HG03139 (cell line): ENCODE measurements at regions not wholly inside any gene's neighbourhood (a gene's known extent, or its start where the extent isn't known, plus 50 kb on each side); places are given as distances from the start of the nearest gene placed in this dataset.
"Not testable (repeated sequence)": the region's sequence is repeated elsewhere in the genome, so short reads cannot be mapped to it uniquely, and the experiment has no call there.

Source experiments
- ATAC-seq: cut with Tn5 transposase; IDR thresholded peaks from one replicate; pipeline ENCODE4 v1.9.1; 2021; ENCODE audit not compliant: unreplicated experiment

DNA sequence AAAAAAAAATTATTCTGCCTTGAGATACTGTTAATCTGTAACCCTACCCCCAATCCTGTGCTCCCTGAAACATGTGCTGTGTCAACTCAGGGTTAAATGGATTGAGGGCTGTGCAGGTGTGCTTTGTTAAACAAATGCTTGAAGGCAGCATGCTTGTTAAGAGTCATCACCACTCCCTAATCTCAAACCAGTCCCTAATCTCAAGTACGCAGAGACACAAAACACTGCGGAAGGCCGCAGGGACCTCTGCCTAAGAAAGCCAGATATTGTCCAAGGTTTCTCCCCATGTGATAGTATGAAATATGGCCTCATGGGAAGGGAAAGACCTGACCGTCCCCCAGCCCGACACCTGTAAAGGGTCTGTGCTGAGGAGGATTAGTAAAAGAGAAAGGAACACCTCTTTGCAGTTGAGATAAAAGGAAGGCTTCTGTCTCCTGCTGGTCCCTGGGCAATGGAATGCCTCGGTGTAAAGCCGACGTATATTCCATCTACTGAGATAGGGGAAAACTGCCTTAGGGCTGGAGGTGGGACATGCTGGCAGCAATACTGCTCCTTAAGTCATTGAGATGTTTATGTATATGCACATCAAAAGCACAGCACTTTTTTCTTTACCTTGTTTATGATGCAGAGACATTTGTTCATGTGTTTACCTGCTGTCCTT is 402.6 kb downstream of the TBC1D32 start:
- ATAC-seq, result not testable (repeated sequence)

GRCh38 chr6:120930500-120930899 is 403.8 kb downstream of the TBC1D32 start:
- not testable (repeated sequence) for ATAC-seq

GRCh38 chr6:120924214-120924613 is 410.1 kb downstream of the TBC1D32 start:
- ATAC-seq, result no peak

GRCh38 chr6:120918137-120918536 is 416.1 kb downstream of the TBC1D32 start:
- no peak for ATAC-seq

DNA sequence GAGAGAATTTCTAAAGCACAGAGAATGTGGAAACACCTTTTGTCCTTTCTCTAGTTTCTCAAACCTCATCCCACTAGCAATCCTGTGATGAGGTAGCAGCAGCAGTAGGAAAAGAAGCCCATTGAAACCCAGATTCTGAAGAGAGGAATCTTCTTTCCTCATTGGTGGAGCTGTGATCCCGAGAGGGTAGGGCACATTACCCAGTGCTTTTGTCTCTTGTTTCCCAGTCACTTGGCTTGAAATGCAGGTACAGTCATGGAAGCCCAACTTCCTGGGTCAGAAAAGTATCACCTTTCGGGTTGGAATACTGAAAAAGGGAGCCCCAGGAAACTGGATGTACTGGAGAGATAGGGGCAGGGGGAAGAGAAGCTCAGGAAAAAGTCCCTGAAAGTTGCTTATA is 417.4 kb downstream of the TBC1D32 start:
- ATAC-seq, result no peak

DNA sequence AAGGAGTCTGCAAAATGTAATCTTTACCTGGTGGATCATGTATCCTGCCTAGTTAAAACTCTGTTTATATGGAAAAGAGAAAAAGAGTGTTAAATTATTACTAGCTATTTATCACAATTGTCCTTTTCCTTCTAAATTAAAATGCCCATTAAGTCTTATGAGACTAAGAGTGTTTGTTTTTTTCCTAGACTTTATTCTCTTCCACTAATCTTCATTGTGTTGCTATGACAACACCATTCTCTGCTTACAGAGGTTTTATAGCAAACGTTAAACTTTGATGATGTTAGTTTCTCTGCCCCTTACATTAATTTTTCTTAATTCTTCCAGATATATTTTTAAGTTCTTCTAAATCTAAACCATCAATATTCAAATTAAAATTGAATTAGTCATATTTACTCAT is 420.8 kb downstream of the TBC1D32 start:
- no peak for ATAC-seq

DNA sequence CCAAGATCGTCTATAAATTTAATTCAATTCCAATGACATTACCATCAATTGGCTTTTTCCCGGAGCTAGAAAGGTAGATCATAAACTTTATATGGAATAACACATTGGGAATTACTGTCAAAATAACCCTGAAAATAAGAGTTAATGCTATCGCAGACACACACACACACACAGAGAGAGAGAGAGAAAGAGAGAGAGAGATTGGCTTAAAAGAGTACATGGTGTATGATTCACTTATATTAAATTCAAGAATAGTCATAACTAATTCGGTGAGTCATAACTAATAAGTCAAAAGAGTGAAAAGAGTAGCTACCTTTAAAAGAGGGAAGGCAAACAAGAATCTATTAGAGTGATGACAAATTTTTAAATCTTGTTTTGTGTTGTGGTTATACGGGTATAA is 425.5 kb downstream of the TBC1D32 start:
- ATAC-seq, result no peak

- no peak for ATAC-seq
These were observed 430.4 kb downstream of the TBC1D32 start for GRCh38 chr6:120903836-120904235.

GRCh38 chr6:120899932-120900331 is 434.3 kb downstream of the TBC1D32 start:
- peak; percentile 46 for ATAC-seq

- ATAC-seq, result peak; percentile 89
These were observed 440.2 kb downstream of the TBC1D32 start for GRCh38 chr6:120894077-120894476.

- ATAC-seq, result no peak
These were observed 457.3 kb downstream of the TBC1D32 start for GRCh38 chr6:120876931-120877330.

- peak; percentile 58 for ATAC-seq
These were observed 457.9 kb downstream of the TBC1D32 start for GRCh38 chr6:120876424-120876823.

DNA sequence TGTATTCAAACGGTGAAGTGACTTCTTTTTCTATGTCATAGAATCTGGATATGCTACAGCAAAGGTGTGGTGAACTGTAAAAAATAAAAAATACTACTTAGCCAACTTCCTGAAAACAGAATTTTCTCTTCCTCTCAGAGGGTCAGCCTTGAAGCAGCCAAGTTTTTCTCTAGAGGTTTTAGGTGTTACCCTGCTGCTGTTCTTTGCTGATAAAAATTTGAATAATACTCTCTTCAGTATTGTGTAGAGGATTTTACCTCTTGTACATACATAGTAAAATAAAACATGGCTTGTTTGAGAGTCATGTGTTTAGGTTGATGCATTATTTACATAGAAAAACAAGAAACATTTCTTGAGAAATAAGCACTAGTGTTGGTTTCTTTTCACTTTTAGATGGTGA is 458.4 kb downstream of the TBC1D32 start:
- peak; percentile 41 for ATAC-seq

DNA sequence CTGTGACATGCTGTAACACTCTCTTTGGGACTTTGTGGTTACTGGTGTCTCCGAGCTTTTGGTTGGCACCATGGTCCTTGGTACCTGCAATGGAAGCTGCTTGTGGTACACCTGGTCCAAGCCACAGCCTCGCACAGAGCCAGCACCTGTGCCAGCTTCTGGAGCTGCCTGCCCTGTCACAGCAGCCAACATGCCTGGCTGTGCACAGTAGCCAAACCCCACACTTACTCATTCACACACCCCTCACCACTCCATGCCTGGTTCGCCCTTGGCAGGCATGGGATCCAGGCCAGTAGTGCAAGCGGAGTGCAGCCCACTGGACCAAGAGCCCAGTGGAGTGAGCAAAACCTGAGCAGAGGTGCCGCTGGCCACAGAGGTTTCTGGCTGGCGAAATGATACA is 459.9 kb downstream of the TBC1D32 start:
- ATAC-seq, result no peak

DNA sequence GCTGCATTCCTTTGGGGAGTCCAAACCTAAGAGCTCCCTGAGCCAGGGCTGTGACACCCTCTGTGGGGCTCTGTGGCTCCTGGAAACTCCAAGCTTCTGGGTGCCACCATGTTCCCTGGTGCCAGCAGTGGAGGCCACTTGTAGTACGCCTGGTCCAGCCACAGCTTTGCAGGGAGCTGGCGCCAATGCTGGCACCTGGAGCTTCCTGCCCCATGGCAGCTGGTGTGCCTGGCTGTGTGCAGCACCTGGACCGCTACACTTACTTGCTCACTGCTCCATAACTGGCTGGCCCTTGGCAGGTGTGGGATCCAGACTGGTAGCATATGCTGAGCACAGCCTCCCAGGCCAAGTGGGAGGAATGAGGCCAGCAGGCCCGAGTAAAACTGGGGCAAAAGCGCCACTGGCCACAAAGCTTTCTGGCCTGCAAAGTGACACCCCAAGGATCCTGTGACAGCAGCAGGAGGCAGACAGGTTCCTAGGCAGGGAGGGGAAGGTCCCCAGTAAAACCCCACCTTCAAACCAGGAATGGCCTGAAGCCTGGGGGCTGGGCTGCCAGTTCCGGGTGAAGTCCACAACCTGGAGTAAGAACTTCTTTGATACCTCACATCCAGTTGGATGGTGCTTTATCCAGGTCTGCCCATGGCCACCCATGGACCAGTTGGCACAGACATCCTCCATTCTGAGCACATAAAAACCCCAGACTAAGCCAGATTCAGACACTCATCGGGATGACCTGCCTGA is 461.0 kb downstream of the TBC1D32 start:
- no peak for ATAC-seq

DNA sequence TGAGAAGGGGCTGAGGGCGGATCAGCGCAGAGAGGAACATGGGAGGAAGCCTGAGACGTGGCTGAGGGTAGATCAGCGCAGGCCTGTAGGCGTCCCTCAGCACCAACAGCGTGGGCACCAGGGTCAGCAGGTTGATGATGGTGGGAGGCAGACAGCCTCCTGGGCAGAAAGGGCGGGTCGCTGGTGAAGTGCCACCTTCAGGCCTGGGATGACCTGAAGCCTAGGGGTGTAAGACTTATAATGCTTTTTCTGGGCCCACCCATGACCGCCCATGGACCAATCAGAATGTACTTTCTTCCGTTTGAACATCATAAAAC is 462.1 kb downstream of the TBC1D32 start:
- ATAC-seq, result no peak

GRCh38 chr6:120871416-120872261 is 462.6 kb downstream of the TBC1D32 start:
- no peak for ATAC-seq

DNA sequence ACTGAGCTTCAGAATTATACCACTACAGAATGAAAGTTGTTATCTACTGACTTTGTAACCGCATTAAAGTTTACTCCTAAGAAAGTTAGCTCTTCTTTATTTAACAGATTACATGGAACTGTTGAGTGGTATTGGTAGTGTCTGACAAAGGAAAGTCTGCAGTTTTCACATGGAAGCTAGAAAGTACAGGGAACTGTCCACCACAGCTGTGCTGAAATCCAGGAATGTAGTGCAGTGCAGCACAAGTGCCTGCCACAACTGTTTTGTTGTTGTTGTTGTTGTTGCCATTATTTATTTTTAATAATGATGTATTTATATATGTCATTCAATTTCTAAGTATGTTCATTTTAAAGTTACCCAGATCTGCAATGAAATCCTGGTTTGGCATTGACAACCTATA is 464.9 kb downstream of the TBC1D32 start:
- no peak for ATAC-seq

DNA sequence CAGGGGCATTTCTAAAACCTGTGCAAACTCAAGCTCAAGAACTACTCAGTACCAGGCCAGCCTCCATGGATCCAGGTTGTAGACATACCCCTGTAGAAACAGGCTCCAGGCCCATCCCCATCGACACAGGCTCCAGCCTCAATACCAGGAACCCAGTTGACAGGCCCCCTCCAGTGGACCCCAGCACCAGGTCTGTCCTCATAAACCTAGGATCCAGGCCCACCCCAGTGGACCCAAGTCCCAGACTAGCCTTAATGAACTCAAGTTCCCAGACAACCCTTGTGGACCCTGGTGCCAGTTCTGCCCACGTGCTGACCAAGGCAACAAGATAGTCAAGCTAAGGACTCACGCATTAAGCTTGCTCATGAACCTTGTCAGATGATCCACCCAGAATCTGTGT is 476.9 kb downstream of the TBC1D32 start:
- ATAC-seq, result no peak

DNA sequence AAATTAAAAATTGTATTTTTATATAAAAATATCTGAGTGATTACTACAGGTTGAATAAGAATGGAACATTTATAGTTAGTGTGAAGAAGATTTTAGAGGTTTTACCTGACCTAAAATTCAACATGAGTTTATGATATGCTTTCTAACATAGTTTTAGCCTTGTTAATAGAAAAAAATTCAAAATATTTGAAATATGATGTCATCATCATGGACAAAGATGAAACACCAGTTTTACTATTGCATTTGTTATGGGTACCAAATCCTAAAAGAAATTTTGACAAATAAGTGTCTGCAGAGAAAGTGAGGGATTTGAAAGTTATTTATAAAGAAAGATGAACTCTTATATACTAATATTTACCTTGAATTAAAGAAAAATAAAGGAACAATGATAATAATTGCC is 479.7 kb downstream of the TBC1D32 start:
- no peak for ATAC-seq

- ATAC-seq, result no peak
These were observed 480.8 kb downstream of the TBC1D32 start for GRCh38 chr6:120853489-120853888.

DNA sequence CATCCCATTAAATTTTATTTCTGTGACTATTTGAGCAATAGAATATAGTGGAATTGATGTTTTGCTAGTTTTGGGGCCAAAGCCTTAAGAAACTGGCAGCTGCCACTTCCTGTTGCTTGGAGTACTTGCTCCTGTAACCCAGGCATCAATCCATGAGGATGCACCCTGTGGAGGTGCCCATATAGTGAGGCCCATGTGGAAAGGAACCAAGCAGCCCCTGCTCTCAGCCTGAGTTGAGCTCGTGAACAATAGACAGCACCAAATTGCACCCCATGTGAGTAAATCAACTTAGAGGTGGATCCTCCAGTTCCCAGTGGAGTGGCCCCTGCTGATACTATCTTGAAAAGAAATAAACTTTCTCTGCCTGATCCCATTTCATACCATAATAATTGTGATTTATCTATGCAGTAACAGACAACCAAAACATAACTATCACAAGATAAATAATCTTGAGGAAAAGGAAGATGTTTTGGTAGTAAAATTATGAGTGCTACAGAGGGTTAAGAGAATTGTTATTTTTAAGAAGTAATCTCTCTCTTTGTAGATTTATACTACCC is 481.9 kb downstream of the TBC1D32 start:
- ATAC-seq, result no peak
